ENCODE measurements at regions not wholly inside any gene's neighbourhood (a gene's known extent, or its start where the extent isn't known, plus 50 kb on each side); places are given as distances from the start of the nearest gene placed in this dataset.

DNA sequence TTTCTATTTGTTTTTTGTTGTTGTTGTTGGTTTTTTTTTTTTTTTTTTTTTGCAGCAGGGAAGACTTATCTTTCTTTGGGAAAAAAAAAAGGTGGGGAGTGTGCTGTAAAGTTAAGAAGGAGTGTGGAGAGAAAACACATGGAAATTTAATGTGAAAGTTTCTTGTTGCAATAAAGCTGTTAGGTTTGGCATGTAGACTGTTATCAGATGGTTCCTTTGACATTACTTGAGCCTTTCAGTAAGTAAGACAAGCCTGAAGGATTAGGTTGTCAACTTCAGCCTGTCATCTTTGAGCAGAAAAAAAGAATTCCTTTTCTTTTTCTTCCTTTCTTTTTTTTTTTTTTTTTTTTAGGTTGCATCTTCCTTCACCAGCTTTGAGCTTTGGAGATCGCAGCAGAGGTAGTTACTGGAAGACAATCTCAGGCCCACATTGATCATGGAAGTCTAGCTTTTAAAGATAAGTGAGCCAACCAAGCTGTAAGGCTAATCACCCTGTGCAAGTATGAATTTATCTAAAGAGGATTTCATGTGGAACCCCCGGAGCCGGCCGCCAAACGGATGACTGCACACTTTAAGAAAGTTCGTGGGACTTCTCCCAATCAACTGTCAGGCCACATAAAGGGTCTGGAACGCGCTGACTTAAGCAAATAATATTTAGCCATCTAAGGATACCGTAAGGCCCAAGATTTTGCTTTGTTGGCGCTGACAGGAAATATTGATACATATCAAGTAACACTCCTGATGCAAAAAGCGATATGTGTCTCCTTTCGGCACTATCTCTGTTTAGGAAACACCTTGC lies 1040.1 kb upstream of the NR2F2 start:
- no peak for DNase-seq (ENCODE audit: low read depth)

DNA sequence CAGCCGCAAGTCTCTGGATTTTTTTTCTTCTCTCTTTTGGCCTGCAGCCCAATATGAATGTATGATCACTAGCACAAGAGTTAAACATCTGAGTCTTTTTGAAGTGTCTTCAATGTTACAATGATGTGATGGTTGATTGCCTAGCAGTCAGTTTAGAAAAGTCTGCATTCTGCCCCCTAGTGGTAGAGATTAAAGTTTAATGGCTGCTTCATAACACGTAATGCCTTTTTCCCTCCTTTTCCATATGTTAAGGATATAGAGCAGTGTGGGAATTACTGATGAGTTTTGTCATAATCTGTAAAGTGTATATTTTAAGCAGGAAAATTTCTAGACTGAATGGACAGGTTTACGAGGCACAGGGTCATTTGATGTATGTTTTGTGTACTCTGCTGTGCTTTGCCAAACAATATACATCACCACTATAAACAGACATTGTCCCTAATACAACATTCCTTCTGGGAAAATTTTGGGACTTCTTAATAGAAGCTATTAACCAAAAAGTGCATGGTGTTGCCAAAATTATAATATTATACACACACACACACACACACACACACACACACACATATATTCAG lies 1038.5 kb upstream of the NR2F2 start:
- DNase-seq (ENCODE audit: low read depth), result no peak

DNA sequence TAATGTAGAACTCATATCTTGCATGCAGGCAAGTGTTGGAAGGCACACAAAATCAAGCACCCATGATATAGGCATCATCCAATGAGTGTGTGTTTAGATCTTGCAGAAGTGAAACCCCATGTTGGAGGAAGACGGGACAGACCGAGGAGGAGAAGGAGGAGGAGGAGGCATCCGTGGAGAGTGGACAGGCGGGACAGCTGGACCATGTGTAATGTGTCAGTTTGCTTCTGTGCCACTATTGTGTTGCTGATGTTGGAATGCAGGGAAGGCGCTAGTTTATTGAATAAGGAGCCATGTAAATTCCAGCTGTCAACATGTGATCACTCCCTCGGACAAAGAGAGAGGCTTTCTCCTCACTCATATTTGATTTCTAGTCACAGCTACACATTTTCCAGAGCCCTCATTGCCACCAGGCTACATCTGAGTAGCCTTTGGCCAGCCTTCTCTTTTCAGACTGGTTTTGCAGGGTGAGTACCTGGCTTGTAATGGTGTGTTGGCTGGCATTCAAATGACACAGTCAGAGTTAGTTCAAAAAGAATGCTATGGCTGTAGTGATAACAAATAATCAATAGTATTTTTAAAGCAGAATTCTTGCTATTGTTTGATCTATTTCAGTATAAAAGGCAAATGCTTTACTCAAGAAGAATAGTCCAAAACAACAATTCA lies 1037.6 kb upstream of the NR2F2 start:
- DNase-seq (ENCODE audit: low read depth), result no peak

DNA sequence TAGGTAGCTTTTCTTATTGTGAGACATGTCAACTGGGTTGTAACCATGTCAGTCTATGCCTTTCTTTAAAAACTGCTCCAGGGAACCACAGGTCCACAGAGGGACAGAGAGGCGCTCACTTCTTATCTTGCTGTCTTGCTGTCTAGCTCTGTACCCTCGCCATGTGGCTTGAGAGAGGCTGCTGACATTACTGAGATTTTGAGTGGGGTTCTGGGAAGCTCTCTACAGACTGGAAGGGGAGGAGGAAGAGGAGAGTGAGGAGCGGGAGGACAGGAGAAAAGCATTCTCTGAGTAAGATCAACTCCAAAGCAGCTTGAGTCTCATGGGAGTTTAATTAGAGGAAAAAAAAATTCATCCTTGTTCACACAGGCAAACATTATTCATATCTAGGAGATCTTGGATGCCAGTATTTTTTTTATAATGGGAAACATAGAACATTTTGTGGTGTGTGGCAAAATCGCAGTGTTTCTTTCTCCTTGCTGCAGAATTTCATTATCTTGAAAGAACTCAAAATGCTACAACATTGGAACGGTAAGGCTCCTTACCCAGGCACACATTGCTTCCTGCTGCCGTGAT lies 1037.0 kb upstream of the NR2F2 start:
- no peak for DNase-seq (ENCODE audit: low read depth)

DNA sequence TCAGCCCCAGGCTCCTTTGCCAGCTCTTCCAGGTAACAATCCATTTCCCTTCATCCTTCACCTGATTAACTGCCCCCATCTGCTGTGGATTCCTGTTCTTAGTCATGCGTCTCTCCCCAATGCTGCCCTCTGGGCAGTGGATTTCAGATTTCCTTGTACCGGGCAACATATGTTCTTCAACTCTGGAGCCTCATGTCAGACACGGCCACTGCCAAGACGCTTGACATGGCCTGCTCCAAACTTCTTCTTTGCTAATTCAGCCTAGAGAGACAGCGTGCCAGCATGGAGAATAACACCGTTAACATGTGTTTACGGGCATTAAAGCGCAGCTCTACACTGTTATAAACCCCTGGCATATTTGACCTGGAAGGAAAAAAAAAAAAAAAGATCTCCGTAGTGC lies 1035.1 kb upstream of the NR2F2 start:
- no peak for DNase-seq (ENCODE audit: low read depth)

DNA sequence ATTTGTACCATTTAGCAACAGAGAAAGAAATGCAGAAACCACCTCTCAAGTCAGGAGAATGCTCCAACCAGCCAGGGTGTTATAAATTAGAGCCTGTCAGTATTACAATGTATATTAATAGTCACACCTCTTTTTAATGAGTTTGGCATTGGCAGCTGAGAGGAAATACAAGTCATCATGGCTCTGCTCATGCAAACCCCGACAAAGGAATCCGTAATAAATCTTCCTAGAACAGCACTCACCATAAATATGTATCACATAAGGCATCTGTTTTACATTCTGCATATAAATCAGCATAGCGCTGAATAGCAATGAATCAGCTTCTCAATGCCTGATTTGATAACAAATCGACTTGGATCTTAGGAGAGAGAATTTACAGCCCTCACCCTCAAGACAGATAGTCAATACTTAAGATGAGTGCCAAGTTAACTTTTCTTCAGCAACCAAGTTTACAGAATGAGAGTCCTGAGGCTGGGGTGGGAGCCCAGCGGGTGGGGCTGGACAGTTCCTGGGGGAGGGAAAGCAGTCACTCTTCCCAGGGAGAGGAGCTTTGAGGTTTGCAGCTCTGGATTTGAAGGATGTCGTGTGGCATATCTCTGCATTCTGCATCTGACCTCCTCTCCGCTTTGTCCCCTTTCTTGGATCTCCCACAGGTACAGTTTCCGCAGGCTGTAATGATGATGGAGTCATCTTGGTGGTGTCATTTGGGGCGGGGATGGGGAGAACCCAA lies 1034.4 kb upstream of the NR2F2 start:
- no peak for DNase-seq (ENCODE audit: low read depth)

DNA sequence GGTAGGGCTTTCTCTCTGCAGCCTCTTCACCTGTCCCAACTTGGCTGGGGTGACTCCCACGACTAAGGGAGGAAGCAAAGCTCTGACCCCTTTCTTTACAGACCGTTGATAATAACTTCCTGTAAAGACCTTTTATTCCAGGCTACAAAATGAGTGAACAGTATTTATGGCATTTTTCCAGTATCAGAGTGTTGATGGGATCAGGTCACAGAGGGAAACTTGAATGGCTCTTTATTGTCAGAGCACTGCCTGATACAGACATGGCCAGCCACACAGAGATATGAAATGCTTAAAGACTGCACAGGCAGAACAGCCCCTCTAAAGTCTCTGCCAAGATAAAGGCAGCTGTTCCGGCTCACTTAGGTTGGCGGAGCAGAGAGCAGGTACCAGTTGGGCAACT lies 1033.9 kb upstream of the NR2F2 start:
- DNase-seq (ENCODE audit: low read depth), result no peak

DNA sequence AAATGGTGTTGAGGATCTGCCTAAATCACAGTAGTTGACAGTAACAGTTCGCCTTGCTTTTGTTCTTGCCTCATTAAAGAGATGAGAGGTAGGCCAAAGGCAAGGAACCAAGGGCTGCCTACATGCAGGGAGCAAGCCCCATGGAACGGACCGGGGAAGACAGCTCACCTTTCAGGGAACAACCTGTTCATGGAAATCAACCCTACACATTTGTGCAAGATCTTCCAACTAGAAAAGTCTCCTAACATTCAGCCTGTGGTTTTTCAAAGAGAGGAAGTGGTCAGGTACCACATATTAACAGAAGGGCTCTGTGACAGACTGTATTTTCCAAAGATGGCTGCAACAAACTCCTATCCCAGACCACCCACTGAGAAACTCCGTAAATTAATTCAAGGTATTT lies 1031.8 kb upstream of the NR2F2 start:
- no peak for DNase-seq (ENCODE audit: low read depth)

DNA sequence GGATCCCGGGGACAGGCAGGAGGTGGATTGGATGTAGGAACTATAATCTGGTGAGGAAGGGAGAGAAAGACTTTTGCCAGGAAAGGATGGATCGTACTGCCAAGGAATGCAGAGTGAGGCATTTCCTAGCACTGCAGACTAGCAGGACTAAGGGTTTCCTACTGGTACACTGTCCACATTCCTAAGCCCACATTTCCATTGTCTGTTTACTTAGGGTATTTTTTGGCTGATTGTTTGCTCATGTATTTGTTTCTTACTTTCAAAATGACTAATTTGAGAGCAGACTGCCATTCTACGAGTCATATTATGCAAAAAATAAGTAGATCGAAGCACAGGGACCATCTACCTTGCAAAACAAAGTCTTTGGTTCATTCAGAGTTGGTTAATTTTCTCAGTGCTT lies 1029.5 kb upstream of the NR2F2 start:
- DNase-seq (ENCODE audit: low read depth), result no peak

DNA sequence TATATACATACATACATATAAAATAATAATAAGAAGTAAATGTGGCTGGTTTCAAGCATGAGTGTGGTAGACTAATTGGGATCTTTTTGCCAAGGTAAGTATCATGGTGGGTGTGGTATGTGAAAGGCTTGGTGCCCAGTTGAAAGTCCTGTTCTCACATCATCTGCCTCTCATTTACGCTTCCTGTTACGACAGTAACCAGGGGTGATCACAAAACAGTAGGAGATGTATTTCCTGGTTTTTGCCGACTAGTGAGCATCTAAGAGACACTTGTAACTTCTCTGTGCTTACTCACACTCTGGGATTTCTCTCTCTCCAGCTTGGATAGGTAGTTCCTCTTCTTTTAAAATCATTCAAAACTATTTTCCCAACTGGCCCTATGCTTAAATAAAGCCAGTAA lies 1028.3 kb upstream of the NR2F2 start:
- no peak for DNase-seq (ENCODE audit: low read depth)

DNA sequence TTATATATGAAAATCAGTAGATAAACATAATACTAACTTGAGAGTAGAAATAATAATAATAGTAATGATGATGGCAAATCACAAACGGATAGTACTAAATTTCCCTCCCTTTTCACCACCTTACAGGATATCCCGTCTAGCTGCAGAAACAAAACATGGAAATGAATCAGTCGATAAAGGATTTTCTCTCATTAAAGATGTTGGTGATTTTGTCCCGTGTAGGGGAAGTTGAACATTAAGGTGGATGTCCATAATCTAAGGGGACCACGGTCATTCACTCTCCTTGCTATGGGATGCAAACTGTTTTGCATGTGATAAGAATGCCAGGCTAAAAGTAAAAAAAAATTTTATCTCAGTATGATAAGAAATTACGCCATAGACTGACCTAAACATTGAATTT lies 1027.7 kb upstream of the NR2F2 start:
- DNase-seq (ENCODE audit: low read depth), result no peak

DNA sequence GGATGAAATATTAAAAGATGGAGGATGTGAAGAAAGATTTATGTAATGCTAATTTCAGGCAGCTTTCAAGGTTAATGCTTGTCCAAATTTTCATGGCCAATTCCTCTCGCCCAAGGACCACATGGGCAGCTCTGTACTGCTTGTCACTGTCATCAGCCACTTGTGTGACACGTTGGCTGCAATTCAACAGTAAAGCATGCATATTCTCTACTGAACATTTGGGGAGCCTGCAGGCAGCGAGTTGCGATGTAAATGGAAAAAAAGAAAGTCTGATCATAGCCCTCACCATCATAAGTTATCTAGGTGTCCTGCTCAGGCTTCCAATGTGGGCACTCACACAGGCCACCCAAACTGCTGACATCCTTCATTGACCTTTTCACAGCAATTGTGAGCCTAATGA lies 1026.8 kb upstream of the NR2F2 start:
- DNase-seq (ENCODE audit: low read depth), result no peak

DNA sequence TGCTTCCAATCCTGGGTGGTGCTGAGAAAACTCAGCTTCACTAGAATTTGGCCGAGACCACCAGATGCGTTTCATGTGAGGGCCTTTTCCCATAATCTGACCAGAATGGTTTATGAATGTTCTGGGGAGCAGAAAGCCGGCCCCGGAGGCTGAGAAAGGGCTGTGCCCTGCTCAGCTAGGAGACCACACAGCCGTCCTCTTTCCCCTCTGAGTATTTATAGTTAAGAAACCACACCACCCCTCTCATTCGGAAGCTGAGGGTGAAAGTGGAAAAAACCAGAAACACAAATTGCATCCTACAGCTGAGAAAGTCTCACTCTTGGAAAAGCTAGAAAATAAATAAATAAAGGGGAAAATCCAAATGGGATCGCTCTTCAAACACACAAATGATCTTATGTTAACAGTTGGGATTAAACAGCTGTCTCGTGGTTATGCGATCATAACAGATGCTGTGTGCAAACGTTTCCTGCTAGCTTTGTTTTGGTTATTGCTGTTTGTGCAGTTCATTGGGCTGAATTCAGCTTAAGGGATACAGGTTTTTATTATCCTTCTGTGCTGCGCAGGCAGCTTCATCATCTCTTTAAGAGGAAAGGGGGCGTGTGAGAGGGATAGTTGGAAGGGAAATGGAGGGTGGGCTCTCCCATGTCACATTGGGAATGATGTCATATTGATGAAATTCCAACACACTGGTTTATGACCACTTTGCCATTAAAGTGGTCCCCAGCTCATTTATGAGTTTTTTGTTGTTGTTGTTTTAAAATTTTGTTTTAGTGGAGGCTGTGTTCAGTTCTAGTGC lies 1026.2 kb upstream of the NR2F2 start:
- no peak for DNase-seq (ENCODE audit: low read depth)

DNA sequence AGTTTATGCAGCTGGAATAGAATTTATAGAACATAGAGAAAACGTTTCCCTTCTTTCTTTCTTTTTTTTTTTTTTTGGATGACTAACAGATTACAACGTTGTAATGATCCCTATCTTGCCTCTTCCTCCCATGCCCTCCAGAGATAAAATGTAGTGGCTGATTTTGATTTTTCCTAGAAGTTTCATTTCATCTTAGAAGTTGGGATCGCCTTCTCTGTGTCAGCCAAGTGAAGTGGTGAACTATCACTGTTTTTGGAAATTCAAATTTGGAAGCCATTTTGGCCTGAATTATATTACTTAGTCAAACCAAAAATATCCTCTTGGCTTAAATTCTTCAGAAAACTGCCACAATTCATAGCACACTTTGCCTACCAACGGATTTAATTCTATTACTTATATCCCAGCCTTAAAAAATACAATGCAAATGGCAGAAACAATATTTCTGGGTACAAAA lies 1025.5 kb upstream of the NR2F2 start:
- no peak for DNase-seq (ENCODE audit: low read depth)

DNA sequence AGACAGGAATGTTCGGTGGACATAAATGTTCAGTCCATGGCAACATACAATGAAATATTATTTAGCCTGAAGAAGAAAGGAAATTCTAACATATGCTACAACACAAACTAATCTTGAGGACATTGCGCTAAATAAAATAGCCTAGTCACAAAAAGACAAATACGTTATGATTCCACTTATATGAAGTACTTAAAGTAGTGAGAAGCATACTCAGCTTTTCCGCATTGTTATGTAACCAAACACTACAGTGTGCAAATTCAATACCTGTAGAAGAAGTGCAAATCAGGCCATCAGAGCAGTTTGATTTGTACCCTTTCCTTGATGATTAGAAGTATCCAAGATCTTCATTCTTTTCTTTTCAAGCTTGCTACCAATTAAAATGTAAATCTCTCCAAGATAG lies 1023.4 kb upstream of the NR2F2 start:
- DNase-seq (ENCODE audit: low read depth), result no peak

DNA sequence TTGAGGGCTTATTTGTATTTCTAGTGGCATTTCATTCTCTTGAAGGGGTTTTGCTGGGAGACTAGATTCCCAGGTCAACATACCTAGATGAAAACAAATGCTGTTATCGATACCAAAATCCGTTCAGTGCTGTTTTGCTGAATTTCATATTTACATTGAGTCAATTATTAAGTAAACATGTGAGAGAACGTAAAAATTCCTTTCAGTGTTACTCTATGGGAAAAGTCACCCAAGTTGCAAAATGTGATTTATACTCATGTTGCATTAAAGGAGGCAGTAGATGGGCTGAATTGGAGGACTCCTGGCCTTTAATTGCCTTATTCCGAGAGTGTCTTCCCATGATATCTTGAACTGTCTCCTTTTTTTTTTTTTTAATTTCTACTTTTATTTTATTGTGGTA lies 1011.3 kb upstream of the NR2F2 start:
- no peak for DNase-seq (ENCODE audit: low read depth)

DNA sequence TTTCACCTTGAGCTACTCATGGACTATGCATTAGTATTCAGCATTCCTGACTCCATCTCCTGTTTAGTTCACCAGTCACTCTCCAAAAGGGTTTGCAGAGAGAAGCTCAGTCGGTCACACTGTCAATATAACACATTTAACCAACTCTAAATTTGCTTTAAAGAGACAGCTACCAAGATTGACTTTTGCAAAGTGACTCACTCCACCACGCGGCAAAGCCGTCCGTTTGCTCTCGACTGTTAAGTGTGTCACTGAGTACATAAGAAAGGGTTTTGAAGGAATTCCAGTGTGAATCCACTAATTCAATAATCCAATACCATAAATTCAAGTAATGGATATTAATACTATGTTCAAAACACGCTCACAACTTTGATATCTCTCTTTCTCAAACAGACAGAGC lies 1006.7 kb upstream of the NR2F2 start:
- no peak for DNase-seq (ENCODE audit: low read depth)

DNA sequence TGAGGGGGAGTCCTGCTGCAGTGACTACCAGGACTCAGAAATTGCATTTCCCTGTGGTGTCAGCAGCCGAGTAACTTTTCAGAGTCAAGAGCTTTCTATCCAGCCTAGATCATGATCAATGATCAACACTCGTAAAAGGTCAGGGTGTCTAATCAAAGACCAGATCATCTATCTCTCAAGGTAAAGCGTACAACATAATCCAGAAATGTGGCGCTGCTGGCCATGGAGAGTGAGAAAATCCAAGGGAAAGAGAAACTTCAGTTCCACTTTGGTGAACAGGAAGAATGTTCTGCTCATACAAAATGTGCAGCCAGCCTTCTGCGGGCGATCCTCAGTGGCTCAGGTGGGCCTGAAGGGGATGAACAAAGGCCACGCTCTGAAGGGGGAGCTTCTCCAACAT lies 1005.8 kb upstream of the NR2F2 start:
- no peak for DNase-seq (ENCODE audit: low read depth)

DNA sequence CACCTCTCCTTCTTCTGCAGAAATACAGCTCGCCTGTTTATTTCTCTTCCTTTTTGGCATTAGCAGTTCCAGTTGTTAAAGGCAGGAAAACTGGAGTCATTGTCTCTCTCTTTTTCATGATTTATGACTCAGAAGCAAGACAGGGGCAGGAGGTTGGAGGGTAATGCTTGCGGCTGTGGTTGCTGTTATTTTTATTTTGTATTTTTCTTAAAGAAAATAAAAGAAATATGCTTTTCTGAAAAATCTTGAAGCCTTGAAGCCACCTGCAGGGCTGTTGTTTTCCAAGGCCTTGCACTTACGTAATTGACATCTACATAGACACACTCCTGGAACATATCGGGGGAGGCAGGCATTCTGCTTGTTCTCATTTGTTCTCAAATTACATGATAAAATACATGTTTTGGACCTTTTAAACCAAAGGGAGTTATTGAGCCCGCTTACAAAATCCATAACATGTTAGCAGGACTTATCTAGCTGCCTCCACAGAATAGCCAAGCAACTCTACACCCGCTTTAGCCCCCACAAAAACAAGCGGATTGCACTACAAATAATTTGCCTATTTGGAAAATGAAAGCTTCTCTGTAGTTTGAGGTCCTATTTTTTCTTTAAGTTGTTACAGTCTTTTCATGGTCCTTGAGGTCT lies 1004.6 kb upstream of the NR2F2 start:
- no peak for DNase-seq (ENCODE audit: low read depth)

DNA sequence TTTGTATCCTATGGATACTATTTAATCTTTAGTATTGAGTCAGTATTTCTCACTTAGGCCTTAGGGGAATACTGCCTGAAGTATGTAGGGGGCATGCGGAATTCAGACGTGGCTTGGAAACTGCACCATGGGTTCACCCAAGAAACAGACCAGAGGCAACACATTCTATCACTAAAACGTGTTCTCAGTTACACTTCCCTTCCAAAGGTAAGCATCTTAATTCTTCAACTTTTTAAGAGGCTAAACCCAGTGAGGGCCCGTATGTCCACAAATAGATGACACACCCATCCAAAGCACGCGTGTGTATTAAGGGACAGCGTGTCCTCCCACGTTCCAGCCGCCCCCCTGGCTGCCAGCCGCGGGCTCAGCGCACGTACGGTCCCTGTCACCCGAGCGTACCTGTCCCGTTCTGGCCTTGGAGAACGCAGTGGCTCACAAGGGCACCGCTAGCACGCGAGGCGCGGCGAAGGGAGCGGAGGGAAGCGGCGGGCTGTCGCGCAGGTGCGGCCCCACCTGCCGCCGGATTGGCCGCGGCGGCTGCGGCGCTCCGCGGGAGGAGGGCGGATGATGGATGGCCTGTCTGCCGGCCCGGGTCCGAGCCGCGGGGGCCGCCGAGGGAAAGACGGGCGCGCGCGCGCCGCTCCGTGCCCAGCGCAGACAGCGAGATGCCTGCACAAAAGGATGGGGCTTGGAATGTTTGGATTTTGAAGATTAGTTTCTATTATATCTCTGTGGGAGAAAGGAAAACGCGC lies 1003.9 kb upstream of the NR2F2 start:
- no peak for DNase-seq (ENCODE audit: low read depth)

DNA sequence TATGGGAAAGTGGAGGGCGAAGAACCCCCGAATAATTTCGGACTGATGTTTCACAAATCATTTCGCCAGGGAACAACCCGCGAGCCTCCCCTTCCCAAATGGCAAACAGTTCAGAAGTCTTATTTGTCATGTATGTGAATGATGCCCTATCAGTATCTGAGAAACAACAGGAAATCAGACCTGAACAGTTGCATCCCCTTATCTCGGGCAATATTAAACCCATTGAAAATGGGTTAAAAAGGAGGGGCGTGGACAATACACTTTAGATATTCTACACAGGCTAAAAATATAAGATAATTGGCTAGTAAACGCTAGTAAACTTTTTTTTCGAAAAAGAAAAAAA lies 1003.3 kb upstream of the NR2F2 start:
- no peak for DNase-seq (ENCODE audit: low read depth)

All from T-helper 22 cell (primary cell).